T-helper 17 cell (primary cell): ENCODE measurements at regions not wholly inside any gene's neighbourhood (a gene's known extent, or its start where the extent isn't known, plus 50 kb on each side); places are given as distances from the start of the nearest gene placed in this dataset.

Experiments
- ATAC-seq: fragments of 150-1000 bp; cut with Tn5 transposase; 2 replicates; pipeline ENCODE4 v1.10.0; 2021; ENCODE audit warnings: mild to moderate bottlenecking, moderate library complexity
- DNase-seq, 3 donors: peaks; one replicate each; pipeline versions ENCODE4 v3.0.0 to v3.0.0-alpha.2; 2020 to 2021
- H3K9me3 ChIP-seq: one replicate; pipeline ENCODE4 v1.7.0; 2013; ENCODE audit warnings: low read length, mild to moderate bottlenecking; ENCODE audit not compliant: control insufficient read depth, poor library complexity, severe bottlenecking
- H3K27ac Mint-ChIP-seq: one replicate; pipeline ENCODE4 v1.8.0; 2022; ENCODE audit warnings: mild to moderate bottlenecking, moderate library complexity, mixed read lengths
- H3K27me3 Mint-ChIP-seq: one replicate; pipeline ENCODE4 v1.8.0; 2022; ENCODE audit warnings: mixed read lengths
- H3K36me3 Mint-ChIP-seq: one replicate; pipeline ENCODE4 v1.8.0; 2022; ENCODE audit warnings: low read depth, mixed read lengths
- H3K4me1 Mint-ChIP-seq: one replicate; pipeline ENCODE4 v1.8.0; 2022; ENCODE audit warnings: mild to moderate bottlenecking, mixed read lengths
- H3K4me3 Mint-ChIP-seq: one replicate; pipeline ENCODE4 v1.8.0; 2022; ENCODE audit warnings: mild to moderate bottlenecking, moderate library complexity, mixed read lengths

GRCh38 chr10:131700032-131700431 is 200.8 kb upstream of the PPP2R2D start:
- no peaks in the 10 kb centered on the region for H3K9me3 ChIP-seq
- H3K4me3 Mint-ChIP-seq: no peak overlapping the region
- ATAC-seq: no peak
- no peak for DNase-seq
- H3K36me3 Mint-ChIP-seq: no peaks in the 10 kb centered on the region
- no peaks in the 10 kb centered on the region for H3K4me1 Mint-ChIP-seq
- H3K27me3 Mint-ChIP-seq: peaks cover 8% of the 10 kb centered on the region
- no peak overlapping the region for H3K27ac Mint-ChIP-seq

GRCh38 chr10:131700506-131700905 is 200.3 kb upstream of the PPP2R2D start:
- Mint-ChIP-seq H3K36me3 (no peaks in the 10 kb centered on the region), H3K27me3 (peaks cover 8% of the 10 kb centered on the region), H3K4me1 (no peaks in the 10 kb centered on the region), H3K4me3 (no peak overlapping the region), H3K27ac (no peak overlapping the region)
- ATAC-seq: no peak
- no peak for DNase-seq
- H3K9me3 ChIP-seq: no peaks in the 10 kb centered on the region

- no peaks in the 10 kb centered on the region for H3K9me3 ChIP-seq
- H3K4me1 Mint-ChIP-seq: no peaks in the 10 kb centered on the region
- H3K27ac Mint-ChIP-seq: no peak overlapping the region
- ATAC-seq (no peak), DNase-seq (no peak)
- H3K36me3 Mint-ChIP-seq: no peaks in the 10 kb centered on the region
- no peak overlapping the region for H3K4me3 Mint-ChIP-seq
- H3K27me3 Mint-ChIP-seq: peaks cover 8% of the 10 kb centered on the region
Measured at GRCh38 chr10:131701131-131701947, 199.5 kb upstream of the PPP2R2D start.

- Mint-ChIP-seq H3K27me3 (peaks cover 8% of the 10 kb centered on the region), H3K4me1 (no peaks in the 10 kb centered on the region), H3K27ac (no peak overlapping the region), H3K36me3 (no peaks in the 10 kb centered on the region), H3K4me3 (no peak overlapping the region)
- ATAC-seq: no peak
- no peaks in the 10 kb centered on the region for H3K9me3 ChIP-seq
- no peak for DNase-seq
Measured at GRCh38 chr10:131702531-131703356, 198.1 kb upstream of the PPP2R2D start.

GRCh38 chr10:131703541-131703940 is 197.3 kb upstream of the PPP2R2D start:
- no peaks in the 10 kb centered on the region for H3K4me1 Mint-ChIP-seq
- no peak overlapping the region for H3K4me3 Mint-ChIP-seq
- no peak for ATAC-seq
- peaks cover 8% of the 10 kb centered on the region for H3K27me3 Mint-ChIP-seq
- no peak overlapping the region for H3K27ac Mint-ChIP-seq
- no peak for DNase-seq
- H3K9me3 ChIP-seq: no peaks in the 10 kb centered on the region
- no peaks in the 10 kb centered on the region for H3K36me3 Mint-ChIP-seq

GRCh38 chr10:131703941-131704340 is 196.9 kb upstream of the PPP2R2D start:
- Mint-ChIP-seq H3K36me3 (no peaks in the 10 kb centered on the region), H3K27me3 (peaks cover 8% of the 10 kb centered on the region), H3K4me1 (no peaks in the 10 kb centered on the region), H3K4me3 (no peak overlapping the region), H3K27ac (no peak overlapping the region)
- DNase-seq (no peak), ATAC-seq (no peak)
- H3K9me3 ChIP-seq: no peaks in the 10 kb centered on the region

- DNase-seq (no peak), ATAC-seq (no peak)
- Mint-ChIP-seq H3K36me3 (no peaks in the 10 kb centered on the region), H3K27ac (no peak overlapping the region), H3K4me3 (no peak overlapping the region), H3K4me1 (no peaks in the 10 kb centered on the region), H3K27me3 (peaks cover 8% of the 10 kb centered on the region)
- H3K9me3 ChIP-seq: no peaks in the 10 kb centered on the region
Measured at GRCh38 chr10:131706476-131706875, 194.3 kb upstream of the PPP2R2D start.

- DNase-seq (no peak), ATAC-seq (no peak)
- no peak overlapping the region for H3K4me3 Mint-ChIP-seq
- H3K4me1 Mint-ChIP-seq: no peaks in the 10 kb centered on the region
- no peaks in the 10 kb centered on the region for H3K9me3 ChIP-seq
- H3K36me3 Mint-ChIP-seq: no peaks in the 10 kb centered on the region
- H3K27me3 Mint-ChIP-seq: peaks cover 8% of the 10 kb centered on the region
- H3K27ac Mint-ChIP-seq: no peak overlapping the region
Measured at GRCh38 chr10:131706952-131707351, 193.9 kb upstream of the PPP2R2D start.

- Mint-ChIP-seq H3K27me3 (peaks cover 4% of the 10 kb centered on the region), H3K4me3 (no peak overlapping the region), H3K4me1 (no peaks in the 10 kb centered on the region), H3K36me3 (no peaks in the 10 kb centered on the region), H3K27ac (no peak overlapping the region)
- no peaks in the 10 kb centered on the region for H3K9me3 ChIP-seq
- ATAC-seq (no peak), DNase-seq (no peak)
Measured at GRCh38 chr10:131708225-131708880, 192.5 kb upstream of the PPP2R2D start.

GRCh38 chr10:131710142-131710861 is 190.5 kb upstream of the PPP2R2D start:
- no peak for DNase-seq
- H3K27me3 Mint-ChIP-seq: no peaks in the 10 kb centered on the region
- ATAC-seq: no peak
- H3K27ac Mint-ChIP-seq: no peak overlapping the region
- H3K36me3 Mint-ChIP-seq: no peaks in the 10 kb centered on the region
- H3K9me3 ChIP-seq: no peaks in the 10 kb centered on the region
- no peak overlapping the region for H3K4me3 Mint-ChIP-seq
- H3K4me1 Mint-ChIP-seq: no peaks in the 10 kb centered on the region

- Mint-ChIP-seq H3K27me3 (peaks cover 37% of the 10 kb centered on the region), H3K36me3 (peaks cover 4% of the 10 kb centered on the region), H3K4me3 (no peak overlapping the region), H3K27ac (no peak overlapping the region), H3K4me1 (peaks cover 2% of the 10 kb centered on the region)
- ATAC-seq (no peak), DNase-seq (no peak)
- no peaks in the 10 kb centered on the region for H3K9me3 ChIP-seq
Measured at GRCh38 chr10:131722121-131722520, 178.7 kb upstream of the PPP2R2D start.

- Mint-ChIP-seq H3K27ac (no peak overlapping the region), H3K27me3 (peaks cover 43% of the 10 kb centered on the region), H3K36me3 (peaks cover 4% of the 10 kb centered on the region), H3K4me3 (no peak overlapping the region), H3K4me1 (peaks cover 2% of the 10 kb centered on the region)
- H3K9me3 ChIP-seq: no peaks in the 10 kb centered on the region
- ATAC-seq (no peak), DNase-seq (no peak)
Measured at GRCh38 chr10:131722525-131723264, 178.1 kb upstream of the PPP2R2D start.
